ENCODE measurements at regions not wholly inside any gene's neighbourhood (a gene's known extent, or its start where the extent isn't known, plus 50 kb on each side); places are given as distances from the start of the nearest gene placed in this dataset.

GRCh38 chr9:79889369-79889768 is 317.6 kb downstream of the TLE4 start:
- no peak for DNase-seq

DNA sequence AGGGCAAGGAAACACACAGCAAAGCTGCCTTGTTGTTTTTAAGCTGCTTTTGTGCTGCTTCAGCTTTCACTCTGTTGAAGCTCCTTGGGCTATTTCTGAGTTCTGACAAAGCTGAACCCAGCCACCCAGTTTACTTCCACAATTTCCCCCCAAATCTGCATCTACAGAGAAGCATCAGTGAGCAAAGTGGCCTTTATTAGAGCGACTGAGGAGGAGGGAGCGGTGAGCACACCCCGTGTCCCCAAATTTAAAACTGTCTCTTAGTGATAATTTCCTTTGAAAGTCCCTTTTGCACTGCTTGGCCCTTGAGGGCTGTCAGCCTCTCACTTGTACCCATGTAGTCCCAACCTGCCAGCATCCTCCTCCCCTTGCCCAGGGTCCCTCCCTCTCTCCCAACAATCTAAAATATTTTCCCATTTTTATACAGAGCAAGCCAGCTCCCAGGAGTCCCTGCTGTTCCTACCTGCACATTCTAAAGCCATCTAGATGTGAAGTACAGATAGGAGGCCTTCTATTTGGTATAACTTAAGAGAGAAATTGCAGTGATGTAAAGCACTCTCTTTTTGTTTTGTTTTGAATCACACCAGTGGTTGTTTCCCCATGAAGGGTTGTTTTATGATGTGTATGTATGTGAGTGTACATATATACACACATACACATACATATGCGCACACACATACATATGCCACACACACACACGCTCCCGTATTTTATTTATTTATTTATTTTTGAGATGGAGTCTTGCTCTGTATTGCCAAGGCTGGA is 313.5 kb downstream of the TLE4 start:
- no peak for DNase-seq

- no peak for DNase-seq
These were observed 312.8 kb downstream of the TLE4 start for GRCh38 chr9:79884546-79884945.

- no peak for DNase-seq
These were observed 311.4 kb downstream of the TLE4 start for GRCh38 chr9:79883073-79883645.

- DNase-seq, result no peak
These were observed 308.9 kb downstream of the TLE4 start for GRCh38 chr9:79880626-79881025.

GRCh38 chr9:79877943-79878602 is 306.3 kb downstream of the TLE4 start:
- no peak for DNase-seq

GRCh38 chr9:79868567-79869189 is 296.9 kb downstream of the TLE4 start:
- no peak for DNase-seq

- DNase-seq, result no peak
These were observed 291.4 kb downstream of the TLE4 start for GRCh38 chr9:79862921-79863890.

DNA sequence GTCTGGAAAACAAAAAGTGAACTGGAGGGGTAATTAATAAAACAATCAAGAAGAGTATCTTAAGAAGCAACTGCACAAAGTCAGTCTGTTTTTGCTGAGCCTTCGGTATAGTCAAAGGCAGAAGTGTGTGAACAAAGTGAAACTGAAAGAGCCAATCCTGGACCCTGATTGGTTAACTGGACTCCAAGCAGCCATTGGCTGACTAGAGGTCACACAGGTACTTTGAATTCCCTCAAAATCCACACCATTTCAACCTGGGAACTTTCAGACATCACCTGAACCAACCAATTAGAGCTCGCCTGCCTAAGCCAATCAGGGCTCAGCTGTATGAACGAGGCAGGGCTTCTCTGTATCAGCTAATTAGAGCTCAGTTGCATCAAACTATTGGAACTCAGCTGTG is 286.7 kb downstream of the TLE4 start:
- DNase-seq, result no peak

DNA sequence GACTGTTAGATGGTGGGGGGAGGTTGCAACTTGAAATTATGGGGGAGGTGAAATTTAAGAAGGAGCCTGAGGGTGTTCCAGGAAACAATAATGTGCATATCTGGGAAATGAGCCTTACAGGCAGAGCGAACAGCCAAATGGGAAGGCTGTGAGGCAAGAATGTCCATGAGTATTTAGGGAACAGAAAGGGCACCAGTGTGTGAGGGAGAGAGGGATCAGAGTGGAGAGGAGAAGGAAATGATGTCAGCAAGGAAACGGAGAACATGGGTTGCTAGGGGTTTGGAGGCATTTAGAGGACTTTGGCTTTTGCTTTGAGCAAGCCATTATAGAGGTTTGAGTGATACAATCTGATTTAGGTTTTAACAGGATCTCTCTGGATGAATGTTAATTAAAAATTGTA is 285.4 kb downstream of the TLE4 start:
- no peak for DNase-seq

DNA sequence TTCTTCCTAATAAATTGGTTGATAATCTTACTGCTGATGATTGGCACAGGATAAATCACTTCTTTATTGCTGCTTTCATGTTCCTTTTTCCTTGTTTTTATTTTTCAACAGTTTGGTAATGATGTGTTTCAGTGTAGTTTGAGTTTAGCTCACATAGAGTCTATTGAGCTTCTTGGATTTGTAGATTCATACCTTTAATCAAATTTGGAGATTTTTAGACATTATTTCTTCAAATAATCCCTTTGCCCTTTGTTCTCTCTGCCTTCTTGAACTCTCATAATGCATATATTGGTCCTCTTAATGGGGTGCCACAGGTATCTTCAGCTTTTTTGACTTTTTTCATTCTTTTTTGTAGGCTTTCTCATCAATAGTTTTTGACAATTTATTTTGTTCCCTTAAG is 275.3 kb downstream of the TLE4 start:
- DNase-seq, result no peak

- DNase-seq, result no peak
These were observed 258.0 kb downstream of the TLE4 start for GRCh38 chr9:79829566-79830302.

DNA sequence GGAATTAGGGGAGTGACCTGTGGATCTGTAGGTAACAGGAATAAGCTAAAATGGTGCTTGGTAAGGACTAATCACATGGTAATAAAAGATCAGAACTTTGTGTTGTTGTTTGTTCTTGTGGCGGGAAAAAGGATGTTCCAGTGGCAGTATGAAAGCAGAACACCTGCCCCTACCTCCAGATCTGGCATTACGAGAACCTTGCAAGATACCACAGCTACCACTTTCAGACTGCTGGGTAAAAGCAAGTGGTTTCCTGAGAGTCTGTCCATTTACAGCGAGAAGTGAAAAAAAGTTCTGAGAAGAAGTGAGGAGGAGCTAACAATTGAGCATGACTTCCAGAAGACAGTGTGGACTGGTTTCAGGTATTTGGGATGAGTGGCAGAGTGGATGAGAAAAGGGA is 252.5 kb downstream of the TLE4 start:
- DNase-seq, result no peak

GRCh38 chr9:79817438-79818004 is 245.8 kb downstream of the TLE4 start:
- no peak for DNase-seq

GRCh38 chr9:79813258-79813638 is 241.5 kb downstream of the TLE4 start:
- no peak for DNase-seq

DNA sequence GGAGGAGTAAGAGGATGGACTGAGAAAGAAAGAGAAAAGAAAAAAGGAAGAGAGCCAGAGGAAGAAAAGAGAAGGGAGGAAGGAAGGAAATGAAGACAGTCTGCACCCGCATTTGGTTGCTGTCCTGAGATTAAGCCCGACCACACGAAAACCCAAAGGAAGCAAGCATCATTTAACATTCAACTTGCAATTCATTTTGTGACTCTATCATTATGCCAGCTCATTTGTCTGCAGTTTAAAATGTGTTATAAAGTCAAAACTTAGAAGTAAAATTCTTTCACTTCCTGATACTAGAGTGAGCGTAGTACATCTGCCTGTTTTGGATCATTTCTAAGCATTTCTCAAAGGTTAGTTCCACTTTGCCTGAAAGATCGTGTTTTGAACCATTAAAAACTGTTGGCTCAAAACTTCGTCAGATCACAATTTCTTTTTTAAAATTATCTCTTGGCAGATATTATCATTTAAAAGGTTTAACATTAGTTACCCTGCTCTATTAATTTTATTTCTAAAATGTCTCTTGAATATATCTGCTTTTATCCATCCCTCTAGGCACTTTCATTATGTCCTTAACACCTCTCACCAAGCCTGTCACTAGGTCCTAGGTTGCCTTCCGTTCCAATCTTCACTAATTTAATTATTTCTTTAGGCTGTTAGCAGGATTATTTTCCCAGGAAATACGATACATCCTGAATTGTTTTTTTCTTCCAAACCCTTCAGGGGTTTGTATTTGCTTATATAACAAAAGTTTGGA is 240.9 kb downstream of the TLE4 start:
- DNase-seq, result no peak

DNA sequence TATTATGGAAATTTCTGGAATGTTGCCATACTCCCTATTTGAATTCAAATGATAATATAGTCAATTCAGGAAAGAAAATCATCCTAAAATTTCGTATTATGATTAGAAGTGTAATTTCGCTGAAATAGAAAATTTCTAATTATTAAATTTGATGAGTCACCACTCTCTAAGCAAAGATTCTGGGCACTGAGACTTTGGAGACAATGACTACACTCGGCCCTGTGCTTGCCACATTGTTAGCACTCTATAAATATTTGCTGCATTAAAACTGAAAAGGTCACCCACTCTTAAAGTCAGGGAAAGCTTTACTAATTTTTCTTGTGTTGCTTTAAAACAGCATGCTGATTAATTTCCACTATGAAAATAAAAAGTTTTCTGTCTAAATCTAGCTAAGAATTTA is 240.3 kb downstream of the TLE4 start:
- no peak for DNase-seq

DNA sequence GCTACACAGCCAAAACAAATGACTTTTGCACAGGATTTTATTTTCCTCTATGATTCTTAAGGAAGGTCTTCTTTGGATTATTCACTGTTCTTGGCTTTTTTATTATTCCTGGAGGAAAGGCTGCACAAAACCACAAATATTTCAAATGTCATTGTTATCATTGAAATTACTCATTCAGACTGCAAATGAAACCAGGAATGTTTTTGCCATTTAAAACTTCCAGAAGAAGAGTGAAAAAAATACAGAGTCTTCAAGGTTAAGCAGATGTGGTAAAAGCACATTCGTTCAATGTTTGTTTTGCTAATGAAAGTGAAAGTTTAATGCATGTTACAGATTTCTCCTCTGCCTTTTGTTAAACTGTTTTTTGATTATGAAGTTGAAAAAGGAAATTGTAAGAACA is 238.2 kb downstream of the TLE4 start:
- no peak for DNase-seq

GRCh38 chr9:79809316-79809876 is 237.6 kb downstream of the TLE4 start:
- DNase-seq, result no peak

DNA sequence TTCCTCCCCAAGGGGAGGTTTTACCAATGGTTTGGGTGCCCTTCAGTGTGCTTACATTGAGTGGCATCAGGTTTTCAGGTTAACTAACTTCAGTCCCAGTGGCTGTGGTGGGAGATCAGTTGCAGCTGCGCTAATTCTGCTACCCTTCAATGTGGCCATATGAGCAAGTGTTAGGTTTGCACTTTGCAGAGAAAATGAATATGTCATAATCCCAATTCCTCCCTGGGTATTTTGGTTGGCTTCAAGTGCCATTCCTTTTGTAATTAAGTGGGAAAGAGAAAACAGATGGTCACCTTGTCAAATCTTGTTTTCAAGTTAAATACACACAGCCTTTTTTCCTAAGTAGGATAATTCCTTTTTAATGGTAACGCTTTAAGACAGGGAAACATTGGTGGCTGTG is 236.2 kb downstream of the TLE4 start:
- DNase-seq, result no peak

GRCh38 chr9:79806086-79806485 is 234.3 kb downstream of the TLE4 start:
- DNase-seq, result no peak
